GM21447 (cell line): ENCODE measurements at regions not wholly inside any gene's neighbourhood (a gene's known extent, or its start where the extent isn't known, plus 50 kb on each side); places are given as distances from the start of the nearest gene placed in this dataset.

ENCODE experiments used
- ATAC-seq: cut with Tn5 transposase; IDR thresholded peaks from one replicate; pipeline ENCODE4 v1.9.1; 2021; ENCODE audit not compliant: unreplicated experiment

DNA sequence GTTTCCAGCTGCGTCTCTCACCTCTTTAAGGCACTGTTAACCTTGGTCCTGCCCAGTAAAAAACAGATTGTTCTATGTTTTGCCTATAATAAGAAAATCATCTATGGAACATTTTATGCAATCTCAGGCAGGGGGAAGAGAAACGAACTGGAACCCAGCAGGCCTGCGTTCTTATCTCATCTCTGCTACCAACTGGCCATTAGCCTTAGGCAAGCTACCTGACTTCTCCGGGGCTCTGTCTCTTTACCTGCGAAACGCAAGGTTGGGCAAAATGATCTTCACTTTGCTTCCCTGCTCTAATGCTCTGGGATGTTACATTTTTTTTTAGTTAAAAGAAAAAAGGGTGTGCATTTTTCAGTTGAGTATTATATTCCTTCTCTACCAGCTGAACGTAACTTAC lies 70.5 kb upstream of the WIPF1 start:
- ATAC-seq: no peak

DNA sequence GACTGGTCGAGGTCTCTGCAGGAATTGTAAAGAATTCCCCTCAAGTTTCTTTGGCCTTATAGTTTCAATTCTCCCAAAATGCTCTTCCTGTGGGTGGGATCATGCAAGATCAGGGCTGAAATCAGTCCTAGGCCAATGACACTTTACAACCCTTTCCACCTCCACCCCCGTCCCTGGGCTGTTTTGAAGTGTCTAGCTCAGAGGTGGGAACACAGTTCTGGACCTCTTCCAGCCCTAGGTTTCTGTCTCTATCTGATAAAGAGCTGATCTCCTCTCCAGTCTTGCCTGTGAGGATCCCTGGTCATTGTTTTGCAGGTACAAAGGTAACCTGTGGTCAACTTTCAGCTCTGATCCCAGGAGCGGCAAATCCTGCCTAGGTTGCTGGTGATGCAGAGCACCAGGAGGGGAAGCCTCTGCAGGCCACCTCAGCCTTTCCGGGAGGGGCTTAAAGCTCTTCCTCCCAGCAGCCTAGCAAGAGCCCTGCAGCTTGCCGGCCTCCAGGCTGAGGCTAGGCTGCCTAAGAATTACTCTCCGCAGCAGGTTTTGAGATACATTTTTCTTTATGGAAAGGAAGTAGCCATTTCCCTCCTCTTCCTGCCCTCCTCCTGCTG lies 69.8 kb upstream of the WIPF1 start:
- no peak for ATAC-seq

DNA sequence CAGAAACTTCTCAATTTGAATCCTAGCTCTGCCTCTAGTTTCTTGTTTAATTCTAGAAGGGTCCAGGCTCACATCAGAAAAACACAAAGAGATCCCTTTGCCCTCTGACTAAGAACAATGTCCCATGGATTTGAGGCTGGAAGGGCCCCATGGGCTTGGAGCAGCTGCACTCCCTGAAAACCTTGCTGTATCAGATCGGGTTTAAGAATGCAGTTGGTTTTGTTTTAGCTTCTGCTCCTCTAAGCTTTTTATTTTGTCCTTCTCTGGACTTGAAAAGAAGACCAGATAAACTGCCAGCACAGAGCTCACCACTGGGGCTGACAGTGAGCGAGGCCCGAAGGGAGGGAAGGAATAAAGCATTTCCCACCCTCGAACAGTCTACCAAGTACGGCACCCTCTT lies 69.2 kb upstream of the WIPF1 start:
- no peak for ATAC-seq

DNA sequence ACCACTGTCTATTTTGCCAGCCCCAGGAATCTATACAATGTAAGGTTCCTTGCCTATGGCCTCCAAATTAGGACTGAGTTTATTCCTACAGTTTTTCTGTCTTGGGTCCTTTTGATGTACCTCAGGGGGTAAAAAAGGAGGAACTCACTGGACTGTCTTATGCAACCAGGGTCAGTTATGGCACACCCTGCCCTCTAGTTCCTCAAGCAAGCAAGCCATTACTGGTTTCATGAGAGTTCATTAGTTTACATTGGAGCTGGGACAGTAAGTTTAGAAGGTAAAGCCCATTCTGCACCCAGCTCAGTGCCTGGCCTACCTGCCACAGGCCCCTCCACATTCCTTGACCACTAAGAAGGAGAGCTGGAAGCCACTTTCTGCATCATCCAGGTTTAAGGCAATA lies 68.7 kb upstream of the WIPF1 start:
- ATAC-seq: no peak

DNA sequence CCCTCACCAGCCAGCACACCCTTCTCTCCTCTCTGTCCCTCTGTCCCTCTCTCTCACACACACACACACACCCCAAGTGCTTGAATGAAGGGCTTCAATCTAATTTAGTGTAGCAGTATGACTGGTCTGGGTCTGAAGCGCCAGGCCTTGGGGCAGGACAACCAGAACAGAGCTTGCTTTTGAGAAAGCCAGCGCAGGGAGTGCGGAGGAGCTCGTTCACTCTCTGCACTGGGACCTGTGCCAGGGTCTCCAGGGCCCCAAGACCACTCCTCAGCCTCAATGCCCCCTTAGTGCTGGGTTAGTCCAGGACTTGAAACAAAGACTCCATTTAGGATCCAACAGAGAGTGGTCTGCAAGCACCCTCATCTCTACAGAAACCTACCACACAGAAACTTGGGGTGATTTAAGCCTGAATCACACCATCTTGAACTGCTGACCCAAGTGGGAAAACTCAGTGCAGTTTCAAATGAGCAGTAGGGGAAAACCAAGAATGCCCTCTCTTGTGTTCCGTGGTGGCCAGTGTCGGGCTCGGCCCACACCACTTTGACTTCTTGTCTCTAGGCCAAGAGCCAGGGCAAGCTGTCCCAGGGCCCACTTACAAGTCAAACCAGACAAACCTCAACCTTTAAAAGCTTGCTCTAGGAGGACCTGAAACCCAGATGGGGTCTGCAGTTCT lies 66.6 kb upstream of the WIPF1 start:
- no peak for ATAC-seq

DNA sequence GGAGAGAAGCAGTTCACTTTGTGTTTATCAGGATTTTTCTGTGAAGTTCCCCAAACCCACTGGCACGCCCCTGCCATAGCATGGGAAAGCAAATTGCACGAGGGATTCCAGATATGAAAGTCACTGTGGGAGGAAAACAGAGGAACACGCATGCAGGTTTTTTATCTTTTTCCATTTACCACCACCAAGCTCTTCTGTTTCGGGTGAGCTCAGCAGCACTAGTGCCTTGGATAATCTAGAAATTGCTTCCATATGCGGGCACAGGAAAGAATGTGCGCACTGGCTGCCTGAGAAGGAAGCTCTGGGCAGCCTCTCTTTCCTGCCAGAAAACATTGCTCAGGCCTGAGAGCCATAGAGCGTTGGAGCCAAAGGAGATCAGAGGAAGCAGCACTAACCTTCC lies 65.9 kb upstream of the WIPF1 start:
- ATAC-seq: no peak

DNA sequence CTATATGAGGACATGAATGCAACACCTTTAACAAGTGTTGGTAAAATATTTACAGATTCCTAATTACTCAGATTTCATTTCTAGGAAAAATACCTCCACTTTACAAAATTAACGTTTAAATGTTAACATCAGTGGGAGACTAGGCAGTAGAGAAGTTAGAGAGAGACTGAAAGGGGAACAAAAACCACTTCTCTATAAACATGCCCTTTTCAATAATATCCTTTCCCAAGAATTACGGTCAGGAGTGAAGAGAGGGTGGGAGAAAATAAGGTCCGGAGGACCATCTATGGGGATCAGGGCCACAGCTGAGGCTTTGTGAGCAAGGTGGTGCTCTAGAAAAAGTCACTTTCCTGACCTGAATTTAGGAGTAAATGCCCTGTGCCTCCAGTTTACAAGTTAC lies 65.3 kb upstream of the WIPF1 start:
- ATAC-seq: no peak

DNA sequence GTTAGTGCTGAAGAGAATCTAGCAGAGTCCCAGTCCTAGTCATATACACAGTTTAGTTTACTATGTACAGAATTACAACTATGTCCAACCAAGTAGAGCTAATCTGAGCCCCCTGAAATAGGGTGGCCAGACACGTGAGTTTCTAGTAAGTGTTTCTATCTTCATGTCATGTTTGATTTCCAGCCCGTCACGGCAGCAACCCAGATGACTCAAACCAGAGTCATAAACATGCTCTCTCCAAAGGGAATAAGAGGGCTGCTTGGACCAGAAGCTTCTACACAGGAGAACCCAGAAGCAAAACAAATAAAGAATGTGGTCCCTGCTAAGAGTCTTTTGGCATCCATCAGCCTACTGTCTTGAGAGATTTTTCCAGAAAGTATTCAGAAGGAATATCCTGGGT lies 64.9 kb upstream of the WIPF1 start:
- ATAC-seq: no peak

DNA sequence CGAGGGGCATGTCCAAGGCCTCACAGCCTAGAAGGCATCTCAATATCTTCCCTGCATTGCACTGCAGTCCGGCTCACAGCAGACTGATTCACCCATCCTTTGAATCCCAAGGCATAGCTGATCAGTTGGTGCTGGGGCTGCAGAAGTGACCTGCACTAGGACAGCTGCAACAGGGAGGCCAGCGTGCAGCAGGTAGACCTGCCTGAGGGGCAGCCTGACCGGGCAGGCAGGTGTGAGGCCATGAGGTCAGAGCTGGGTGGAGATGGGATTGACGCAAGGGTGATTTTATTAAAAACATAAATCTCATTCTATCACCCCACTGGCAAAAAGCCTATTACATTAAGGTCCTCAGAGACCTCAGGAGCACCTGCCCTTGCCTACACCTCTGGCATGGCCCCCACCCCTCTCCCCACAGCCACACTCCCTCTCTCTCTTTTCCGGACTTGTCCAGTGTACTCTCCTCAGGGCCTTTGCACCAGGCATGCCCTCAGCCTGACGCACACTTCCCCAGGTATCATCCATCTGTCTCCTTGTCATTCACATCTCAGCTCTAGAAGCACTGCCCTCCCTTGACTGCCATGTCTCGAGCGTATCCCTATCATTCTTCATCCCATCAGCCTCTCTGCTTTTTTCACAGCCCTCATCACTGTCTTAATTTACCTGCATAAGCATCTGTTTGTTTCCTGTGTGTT lies 63.5 kb upstream of the WIPF1 start:
- ATAC-seq: no peak

DNA sequence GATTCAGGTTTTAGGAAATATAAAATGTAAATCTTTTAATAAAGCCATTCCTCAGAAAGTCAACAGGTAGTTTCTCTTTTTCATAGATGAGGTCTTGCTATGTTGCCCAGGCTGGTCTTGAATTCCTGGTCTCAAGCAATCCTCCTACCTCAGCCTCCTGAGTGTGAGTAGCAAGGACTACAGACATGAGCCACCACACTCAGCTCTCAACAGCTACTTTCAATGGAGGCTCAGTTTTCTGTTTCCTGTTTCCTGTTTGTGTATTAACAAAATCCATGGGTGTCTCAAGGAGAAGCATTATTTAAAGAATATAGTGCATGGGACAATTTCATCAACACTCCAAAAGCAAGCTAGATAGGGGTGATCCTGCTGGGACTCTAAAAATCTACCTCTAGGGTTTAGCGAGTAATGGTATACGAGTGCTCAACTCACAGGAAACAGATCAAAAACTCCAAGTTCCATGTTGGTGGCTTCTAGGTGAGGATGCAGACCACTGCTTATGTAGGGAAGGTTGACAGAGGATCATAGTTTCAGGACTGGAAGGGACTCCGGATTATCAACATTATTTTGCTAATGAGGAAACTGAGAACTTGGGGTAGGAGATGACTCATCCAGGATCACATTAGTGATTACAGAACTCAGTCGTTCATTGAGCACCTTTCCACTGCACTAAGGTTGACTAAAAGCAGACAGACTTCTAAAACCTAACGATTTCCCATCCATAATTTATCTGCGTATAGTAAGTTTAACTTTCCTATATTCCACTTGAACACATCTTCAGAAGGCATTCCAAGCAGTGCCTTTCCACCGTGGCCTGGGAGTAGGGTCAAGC lies 61.7 kb upstream of the WIPF1 start:
- ATAC-seq: no peak

DNA sequence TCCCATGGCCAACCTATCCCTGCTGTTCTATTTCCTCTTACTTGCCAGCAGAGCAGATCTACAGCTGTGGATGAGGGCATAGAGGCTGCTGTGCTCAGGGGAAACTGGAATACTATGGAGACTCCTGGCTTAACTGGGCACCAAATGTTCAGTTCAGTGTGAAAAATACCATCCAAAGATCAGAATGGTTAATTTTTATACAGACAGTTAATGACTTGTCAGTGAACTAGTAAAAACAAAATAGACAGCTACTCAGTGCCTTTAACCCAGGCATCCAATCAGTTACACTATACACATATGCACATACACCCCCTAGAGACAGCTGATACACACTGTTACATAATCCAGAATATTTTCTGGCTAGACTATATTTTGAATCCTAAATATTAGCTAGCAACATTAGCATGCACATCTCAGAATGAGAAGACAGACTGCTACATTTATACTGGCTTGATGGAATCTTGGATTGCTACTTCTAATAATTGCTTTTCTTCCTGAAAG lies 59.1 kb upstream of the WIPF1 start:
- no peak for ATAC-seq

DNA sequence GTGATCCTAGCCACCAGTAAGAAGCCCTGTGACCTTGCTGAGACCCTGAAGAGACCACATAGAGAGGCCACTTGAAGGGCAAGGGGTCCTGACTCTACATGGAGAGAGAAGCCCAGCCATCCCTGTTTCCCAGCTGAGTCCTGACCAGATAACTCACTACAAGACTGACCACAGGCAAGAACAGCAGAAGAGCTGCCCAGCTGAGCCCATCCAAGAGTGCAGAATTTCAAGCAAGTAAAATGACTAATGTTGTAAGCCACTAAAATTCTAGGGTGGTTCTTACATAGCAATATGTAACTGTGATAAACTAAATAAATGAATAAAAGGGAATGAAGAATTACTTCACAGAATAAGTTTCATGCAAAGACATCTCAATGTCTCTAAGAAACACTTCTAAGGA lies 58.4 kb upstream of the WIPF1 start:
- no peak for ATAC-seq

DNA sequence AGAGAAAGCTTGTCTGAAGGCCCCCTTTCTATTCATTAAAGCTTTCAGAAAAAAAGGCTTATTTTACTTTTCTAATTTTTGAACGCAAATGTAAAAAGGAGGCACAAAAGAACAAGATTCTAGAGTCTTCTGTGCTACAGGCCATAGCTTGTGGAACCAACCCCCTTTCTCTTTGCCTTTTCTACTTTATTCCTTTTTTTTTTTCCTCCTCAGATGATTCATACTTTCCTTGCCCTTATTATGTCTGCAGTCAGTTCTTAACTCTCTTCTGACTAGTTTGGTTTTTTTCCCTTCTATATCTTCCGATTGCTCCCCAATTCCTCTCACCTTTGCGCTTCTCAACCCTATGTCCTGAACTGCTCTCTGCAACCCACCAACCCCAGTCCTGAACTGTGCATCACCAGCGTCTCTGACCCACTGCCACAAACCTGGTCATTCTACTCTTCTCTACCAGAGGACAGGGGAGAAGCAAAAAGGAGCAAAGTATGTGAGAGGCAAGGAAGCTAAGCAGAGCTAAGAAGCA lies 56.9 kb upstream of the WIPF1 start:
- ATAC-seq: no peak

DNA sequence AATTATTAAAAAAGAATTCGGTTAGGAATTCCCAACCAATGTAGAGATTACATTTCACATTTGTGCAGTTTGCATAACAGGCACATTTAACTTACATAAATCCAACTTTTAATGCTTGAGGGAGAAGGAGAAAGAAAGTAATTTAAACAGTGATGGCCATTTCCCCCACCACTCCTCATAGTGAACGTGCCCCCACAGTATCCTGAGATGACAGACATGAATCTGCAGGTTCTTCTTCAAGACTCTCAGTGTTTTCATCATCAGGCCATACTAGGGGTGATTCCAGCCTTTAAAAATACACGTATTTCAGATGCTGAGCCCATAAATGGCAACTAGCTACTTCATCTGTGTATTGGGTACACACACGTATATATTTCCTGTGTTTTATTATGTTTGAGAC lies 51.3 kb upstream of the WIPF1 start:
- ATAC-seq: no peak
